Ovary (tissue), 7 donors: ENCODE measurements at regions not wholly inside any gene's neighbourhood (a gene's known extent, or its start where the extent isn't known, plus 50 kb on each side); places are given as distances from the start of the nearest gene placed in this dataset.
"Not testable (repeated sequence)": the region's sequence is repeated elsewhere in the genome, so short reads cannot be mapped to it uniquely, and the experiment has no call there.

Experiments
- DNase-seq, 5 donors: peaks; one replicate each; pipeline ENCODE4 v3.0.0-alpha.2; 2019 to 2020
- H3K27ac ChIP-seq, 2 donors: fragments of 200-600 bp; one replicate each; pipeline versions ENCODE4 v1.5.1 to v1.8.0; 2019 to 2022
- H3K27me3 ChIP-seq: fragments of 200-600 bp; one replicate; pipeline ENCODE4 v1.8.0; 2022
- H3K36me3 ChIP-seq: fragments of 200-600 bp; sonication (generic); one replicate; pipeline ENCODE4 v1.5.1; 2019
- H3K4me1 ChIP-seq: one replicate; pipeline ENCODE4 v1.8.1; 2013; ENCODE audit warnings: mild to moderate bottlenecking, moderate library complexity; ENCODE audit not compliant: insufficient read depth
- H3K4me3 ChIP-seq: fragments of 200-600 bp; sonication (generic); one replicate; pipeline ENCODE4 v1.5.1; 2017
- H3K9me3 ChIP-seq, 2 donors: fragments of 200-600 bp in 1 of 2; sonication (generic) in 1 of 2; one replicate each; pipeline versions ENCODE4 v1.5.1 to v1.8.1; 2013 to 2019; ENCODE audit warnings: mild to moderate bottlenecking in 1 of 2, moderate library complexity in 1 of 2
- EP300 ChIP-seq: sonication (generic); formaldehyde crosslinking; IDR thresholded peaks from one replicate; pipeline ENCODE4 v1.6.1; 2017; ENCODE audit warnings: antibody characterized with exemption
- POLR2A ChIP-seq: fragments of 450-650 bp; IDR thresholded peaks from one replicate; pipeline ENCODE4 v1.6.1; 2017; ENCODE audit warnings: antibody characterized with exemption, mild to moderate bottlenecking, moderate library complexity
- WGBS, 3 donors: extraction: QIAGEN DNeasy Blood & Tissue Kit in 1 of 3; methylation state at CpG; one replicate each; pipeline versions ENCODE4 v1.1.5 to v1.1.7; 2013 to 2017; 5-methylcytosine and 5-hydroxymethylcytosine counted together
- intact Hi-C, 4 donors: fragments of 100-400 bp; cut with DNase I; formaldehyde crosslinking; loops; one replicate each; pipeline versions ENCODE4 v1.11.0 to v1.15.1; 2022 to 2023
- TF ChIP-seq, protein P1 (sequence below), 3 donors: fragments of 450-650 bp in 2 of 3; fragments of 200-600 bp in 1 of 3; IDR thresholded peaks; one replicate each; pipeline versions ENCODE4 v1.5.1 to v1.8.0; 2016 to 2022; ENCODE audit warnings: antibody characterized with exemption in 3 of 3, mild to moderate bottlenecking in 1 of 3
- donor health status: DM: no; HTN: no; CAD: no; lungs with moderate emphysema.
- donor health status: DM: no; HTN: no; CAD: no.
- donor health status: Bipolar disorder and iron deficiency.
- donor health status: DM: no; HTN: no; CAD: no.
- donor health status: DM: yes; HTN: yes; CAD: no.

- intact Hi-C loops: no loop called here
- H3K4me1 ChIP-seq: no peaks in the 10 kb centered on the region
- TF ChIP-seq EP300: no peak
- TF ChIP-seq, protein P1, sequence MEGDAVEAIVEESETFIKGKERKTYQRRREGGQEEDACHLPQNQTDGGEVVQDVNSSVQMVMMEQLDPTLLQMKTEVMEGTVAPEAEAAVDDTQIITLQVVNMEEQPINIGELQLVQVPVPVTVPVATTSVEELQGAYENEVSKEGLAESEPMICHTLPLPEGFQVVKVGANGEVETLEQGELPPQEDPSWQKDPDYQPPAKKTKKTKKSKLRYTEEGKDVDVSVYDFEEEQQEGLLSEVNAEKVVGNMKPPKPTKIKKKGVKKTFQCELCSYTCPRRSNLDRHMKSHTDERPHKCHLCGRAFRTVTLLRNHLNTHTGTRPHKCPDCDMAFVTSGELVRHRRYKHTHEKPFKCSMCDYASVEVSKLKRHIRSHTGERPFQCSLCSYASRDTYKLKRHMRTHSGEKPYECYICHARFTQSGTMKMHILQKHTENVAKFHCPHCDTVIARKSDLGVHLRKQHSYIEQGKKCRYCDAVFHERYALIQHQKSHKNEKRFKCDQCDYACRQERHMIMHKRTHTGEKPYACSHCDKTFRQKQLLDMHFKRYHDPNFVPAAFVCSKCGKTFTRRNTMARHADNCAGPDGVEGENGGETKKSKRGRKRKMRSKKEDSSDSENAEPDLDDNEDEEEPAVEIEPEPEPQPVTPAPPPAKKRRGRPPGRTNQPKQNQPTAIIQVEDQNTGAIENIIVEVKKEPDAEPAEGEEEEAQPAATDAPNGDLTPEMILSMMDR (IDR thresholded peaks at IDR 0.05): no peak
- no peak for TF ChIP-seq POLR2A
- no peaks in the 10 kb centered on the region for H3K36me3 ChIP-seq
- no peak overlapping the region for H3K27ac ChIP-seq
- no peaks in the 10 kb centered on the region for H3K27me3 ChIP-seq
- DNase-seq: no peak
- H3K9me3 ChIP-seq: no peaks in the 10 kb centered on the region
- H3K4me3 ChIP-seq: no peak overlapping the region
Measured at GRCh38 chr3:104018541-104018940, 1348.2 kb upstream of the ALCAM start.

GRCh38 chr3:104031598-104031997 is 1335.1 kb upstream of the ALCAM start:
- H3K4me1 ChIP-seq: no peaks in the 10 kb centered on the region
- no peaks in the 10 kb centered on the region for H3K27me3 ChIP-seq
- H3K27ac ChIP-seq: no peak overlapping the region
- H3K9me3 ChIP-seq: no peaks in the 10 kb centered on the region
- intact Hi-C loops: loop anchor here in 1 of 4 donors (1.0 kb wide), 1 partner anchor 13 kb away; no protein-coding TSS in a partner anchor
- no peaks in the 10 kb centered on the region for H3K36me3 ChIP-seq
- no peak for TF ChIP-seq EP300
- TF ChIP-seq POLR2A: no peak
- TF ChIP-seq, protein P1 (IDR thresholded peaks at IDR 0.05): no peak
- WGBS, 3 donors: 80 to 83% (median 82%) methylated on average over 1 of the region's 1 CpG
- no peak for DNase-seq
- H3K4me3 ChIP-seq: no peak overlapping the region

- intact Hi-C loops: no loop called here
- Histone ChIP-seq H3K4me3 (no peak overlapping the region), H3K27ac (no peak overlapping the region), H3K4me1 (no peaks in the 10 kb centered on the region), H3K36me3 (no peaks in the 10 kb centered on the region), H3K27me3 (no peaks in the 10 kb centered on the region), H3K9me3 (no peaks in the 10 kb centered on the region)
- no peak for DNase-seq
- TF ChIP-seq, protein P1 (IDR thresholded peaks at IDR 0.05): no peak
- TF ChIP-seq POLR2A (no peak), EP300 (no peak)
Measured at GRCh38 chr3:104032283-104032682, 1334.4 kb upstream of the ALCAM start.

GRCh38 chr3:104040896-104041295 is 1325.8 kb upstream of the ALCAM start:
- no peaks in the 10 kb centered on the region for H3K4me1 ChIP-seq
- TF ChIP-seq, protein P1 (IDR thresholded peaks at IDR 0.05): no peak
- no peak for TF ChIP-seq POLR2A
- TF ChIP-seq EP300: no peak

GRCh38 chr3:104043001-104043543 is 1323.6 kb upstream of the ALCAM start:
- intact Hi-C loops, DNase-seq, H3K4me1 ChIP-seq, H3K27me3 ChIP-seq, H3K36me3 ChIP-seq, H3K9me3 ChIP-seq, H3K27ac ChIP-seq, H3K4me3 ChIP-seq: not testable (repeated sequence)
- 77 to 82% (median 78%) methylated on average over 5 of the region's 5 CpGs for WGBS, 3 donors

More at GRCh38 chr3:104040896-104041295, 1325.8 kb upstream of the ALCAM start:
- no peak for DNase-seq
- H3K9me3 ChIP-seq: no peaks in the 10 kb centered on the region
- H3K27ac ChIP-seq: no peak overlapping the region
- no peak overlapping the region for H3K4me3 ChIP-seq
- no peaks in the 10 kb centered on the region for H3K27me3 ChIP-seq
- no peaks in the 10 kb centered on the region for H3K36me3 ChIP-seq
- intact Hi-C loops: no loop called here
